H9 (cell line): ENCODE measurements at regions not wholly inside any gene's neighbourhood (a gene's known extent, or its start where the extent isn't known, plus 50 kb on each side); places are given as distances from the start of the nearest gene placed in this dataset.

ENCODE experiments used
- DNase-seq: peaks from one replicate; pipeline ENCODE4 v3.0.0-alpha.2; 2017
- H2AFZ ChIP-seq: one replicate; pipeline ENCODE4 v1.6.1; 2013; ENCODE audit warnings: mild to moderate bottlenecking, low read length, control low read depth, moderate library complexity
- H2AK5ac ChIP-seq: 2 replicates; pipeline ENCODE4 v1.6.1; 2013; ENCODE audit warnings: low read length, control low read depth, mixed read lengths; ENCODE audit not compliant: insufficient read length
- H2BK120ac ChIP-seq: one replicate; pipeline ENCODE4 v1.6.1; 2013; ENCODE audit warnings: low read depth, mild to moderate bottlenecking, low read length, control low read depth, inconsistent platforms; ENCODE audit not compliant: poor library complexity, severe bottlenecking
- H2BK12ac ChIP-seq: 2 replicates; pipeline ENCODE4 v1.6.1; 2013; ENCODE audit warnings: low read length, control low read depth, mixed read lengths, low read depth; ENCODE audit not compliant: insufficient read length
- H2BK15ac ChIP-seq: 2 replicates; pipeline ENCODE4 v1.6.1; 2013; ENCODE audit warnings: low read depth, low read length, control low read depth
- H2BK20ac ChIP-seq: one replicate; pipeline ENCODE4 v1.6.1; 2013; ENCODE audit warnings: low read depth, mild to moderate bottlenecking, low read length, control low read depth, inconsistent platforms; ENCODE audit not compliant: poor library complexity, severe bottlenecking
- H2BK5ac ChIP-seq: 2 replicates; pipeline ENCODE4 v1.6.1; 2013; ENCODE audit warnings: low read length, control low read depth, mixed read lengths; ENCODE audit not compliant: insufficient read length
- H3K14ac ChIP-seq: 2 replicates; pipeline ENCODE4 v1.6.1; 2013; ENCODE audit warnings: low read length, control low read depth; ENCODE audit not compliant: insufficient read depth
- H3K18ac ChIP-seq: 2 replicates; pipeline ENCODE4 v1.6.1; 2013; ENCODE audit warnings: low read depth, mild to moderate bottlenecking, mixed read lengths, low read length, control low read depth; ENCODE audit not compliant: insufficient read length
- H3K23ac ChIP-seq: 2 replicates; pipeline ENCODE4 v1.6.1; 2013; ENCODE audit warnings: low read length, control low read depth, mixed read lengths, low read depth; ENCODE audit not compliant: insufficient read length
- H3K23me2 ChIP-seq: 2 replicates; pipeline ENCODE4 v1.6.1; 2013; ENCODE audit warnings: low read depth, mild to moderate bottlenecking, mixed read lengths, low read length, control low read depth; ENCODE audit not compliant: insufficient read length, poor library complexity, severe bottlenecking
- H3K27ac ChIP-seq: 2 replicates; pipeline ENCODE4 v1.5.1; 2013; ENCODE audit warnings: low read length, control low read depth, mixed read lengths, low read depth; ENCODE audit not compliant: insufficient read length
- H3K27me3 ChIP-seq: 2 replicates; pipeline ENCODE4 v1.6.1; 2013; ENCODE audit warnings: low read length, control low read depth, inconsistent platforms; ENCODE audit not compliant: insufficient read depth
- H3K4ac ChIP-seq: 2 replicates; pipeline ENCODE4 v1.6.1; 2013; ENCODE audit warnings: low read depth, mild to moderate bottlenecking, control low read depth, inconsistent platforms, low read length, moderate library complexity
- H3K4me1 ChIP-seq: 2 replicates; pipeline ENCODE4 v1.6.1; 2013; ENCODE audit warnings: low read length, control low read depth, inconsistent platforms; ENCODE audit not compliant: insufficient read depth
- H3K4me2 ChIP-seq: 2 replicates; pipeline ENCODE4 v1.6.1; 2013; ENCODE audit warnings: low read length, control low read depth, mixed read lengths; ENCODE audit not compliant: insufficient read length, insufficient read depth
- H3K56ac ChIP-seq: 2 replicates; pipeline ENCODE4 v1.6.1; 2013; ENCODE audit warnings: low read depth, mild to moderate bottlenecking, mixed read lengths, low read length, control low read depth; ENCODE audit not compliant: insufficient read length
- H3K79me1 ChIP-seq: 2 replicates; pipeline ENCODE4 v1.6.1; 2013; ENCODE audit warnings: low read depth, mild to moderate bottlenecking, moderate library complexity, low read length, control low read depth, inconsistent platforms; ENCODE audit not compliant: insufficient read depth, poor library complexity, severe bottlenecking
- H3K79me2 ChIP-seq: 2 replicates; pipeline ENCODE4 v1.6.1; 2013; ENCODE audit warnings: low read length, control low read depth, inconsistent platforms; ENCODE audit not compliant: insufficient read depth
- H3K9ac ChIP-seq: 2 replicates; pipeline ENCODE4 v1.6.1; 2013; ENCODE audit warnings: low read length, control low read depth, mixed read lengths; ENCODE audit not compliant: insufficient read length; ENCODE audit errors: extremely low read depth
- H3K9me3 ChIP-seq: one replicate; pipeline ENCODE4 v1.6.1; 2013; ENCODE audit warnings: low read depth, low read length, inconsistent platforms; ENCODE audit not compliant: control insufficient read depth
- H3T11ph ChIP-seq: one replicate; pipeline ENCODE4 v1.6.1; 2013; ENCODE audit warnings: mild to moderate bottlenecking, low read length, control low read depth, inconsistent platforms
- H4K20me1 ChIP-seq: one replicate; pipeline ENCODE4 v1.6.1; 2013; ENCODE audit not compliant: control insufficient read depth, insufficient read length, insufficient read depth
- H4K5ac ChIP-seq: 2 replicates; pipeline ENCODE4 v1.6.1; 2013; ENCODE audit warnings: low read depth, mild to moderate bottlenecking, mixed read lengths, low read length, control low read depth; ENCODE audit not compliant: insufficient read length
- H4K8ac ChIP-seq: replicated peaks from 2 replicates; pipeline ENCODE4 v1.6.1; 2013; ENCODE audit warnings: low read length, control low read depth, mixed read lengths, low read depth; ENCODE audit not compliant: insufficient read length
- H4K91ac ChIP-seq: 2 replicates; pipeline ENCODE4 v1.6.1; 2013; ENCODE audit warnings: low read depth, mild to moderate bottlenecking, moderate library complexity, mixed read lengths, low read length, control low read depth; ENCODE audit not compliant: insufficient read length
- H3K27ac Mint-ChIP-seq, 3 experiments: 2 replicates in 2 of 3; 3 replicates in 1 of 3; pipeline ENCODE4 v1.8.0; 2020 to 2021; ENCODE audit warnings: mixed read lengths in 3 of 3, mild to moderate bottlenecking in 1 of 3, moderate library complexity in 1 of 3
- H3K27me3 Mint-ChIP-seq: 2 replicates; pipeline ENCODE4 v1.8.0; 2021; ENCODE audit warnings: low read depth, mild to moderate bottlenecking, moderate library complexity, mixed read lengths
- H3K36me3 Mint-ChIP-seq, 3 experiments: 2 replicates in 2 of 3; 3 replicates in 1 of 3; pipeline ENCODE4 v1.8.0; 2020 to 2021; ENCODE audit warnings: low read depth in 3 of 3, mixed read lengths in 3 of 3; ENCODE audit not compliant: insufficient read depth in 1 of 3
- H3K4me1 Mint-ChIP-seq, 2 experiments: 2 replicates each; pipeline ENCODE4 v1.8.0; 2020; ENCODE audit warnings: mixed read lengths in 2 of 2
- H3K4me3 Mint-ChIP-seq, 2 experiments: 2 replicates in 1 of 2; 3 replicates in 1 of 2; pipeline ENCODE4 v1.8.0; 2020 to 2021; ENCODE audit warnings: mild to moderate bottlenecking in 2 of 2, mixed read lengths in 2 of 2, moderate library complexity in 1 of 2
- H3K9me3 Mint-ChIP-seq, 2 experiments: 2 replicates in 1 of 2; 3 replicates in 1 of 2; pipeline ENCODE4 v1.8.0; 2020; ENCODE audit warnings: mild to moderate bottlenecking in 2 of 2, mixed read lengths in 2 of 2, moderate library complexity in 1 of 2
- WGBS: extraction: QIAGEN DNeasy Blood & Tissue Kit; methylation state at CpG from one replicate; pipeline ENCODE4 v1.1.7; 2013; ENCODE audit warnings: missing lambda C conversion rate, low lambda C conversion rate, mixed read lengths; ENCODE audit not compliant: insufficient read length; ENCODE audit errors: extremely low coverage; 5-methylcytosine and 5-hydroxymethylcytosine counted together
- TF ChIP-seq, protein P1 (sequence below): fragments of 200-600 bp; sonication (generic); conservative IDR thresholded peaks from 3 replicates; pipeline ENCODE4 v1.8.0; 2021; ENCODE audit warnings: antibody characterized with exemption, mild to moderate bottlenecking

DNA sequence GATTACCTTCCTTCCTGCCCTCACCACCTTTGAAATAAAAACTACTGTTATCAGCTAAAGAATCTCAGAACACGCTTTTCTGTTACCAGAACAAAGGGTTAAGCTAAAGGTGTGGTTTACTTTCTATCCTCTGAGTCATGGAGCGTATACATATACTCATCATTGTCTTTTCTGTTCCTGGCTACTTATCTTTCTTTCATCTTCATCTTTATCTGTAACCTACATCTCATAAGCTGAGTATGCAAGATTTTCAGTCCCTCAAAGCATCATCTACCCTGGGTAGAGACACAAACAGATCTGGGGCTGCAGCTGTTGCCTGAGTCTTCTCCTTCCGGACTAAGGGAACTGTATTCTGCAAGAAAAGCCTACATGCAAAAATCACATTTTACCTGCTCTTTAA is 75.6 kb downstream of the LMO4 start:
- Histone ChIP-seq H2AK5ac (no peak overlapping the region), H3K27ac (no peak overlapping the region), H3K56ac (no peak overlapping the region), H2BK15ac (no peak overlapping the region), H4K20me1 (no peaks in the 10 kb centered on the region), H3K4me2 (no peak overlapping the region), H2BK5ac (no peak overlapping the region), H3K79me2 (no peaks in the 10 kb centered on the region), H3K14ac (no peak overlapping the region), H3K23ac (no peak overlapping the region), H3K9ac (no peak overlapping the region), H4K8ac (no peak overlapping the region), H2BK120ac (no peak overlapping the region), H4K5ac (no peak overlapping the region), H2BK20ac (no peak overlapping the region), H3T11ph (no peak overlapping the region), H2AFZ (no peak overlapping the region), H3K4me1 (no peaks in the 10 kb centered on the region), H4K91ac (no peak overlapping the region), H3K27me3 (no peaks in the 10 kb centered on the region), H3K79me1 (no peaks in the 10 kb centered on the region), H3K18ac (no peak overlapping the region), H2BK12ac (no peak overlapping the region), H3K23me2 (no peaks in the 10 kb centered on the region), H3K9me3 (no peaks in the 10 kb centered on the region), H3K4ac (no peak overlapping the region)
- Mint-ChIP-seq H3K27me3 (no peaks in the 10 kb centered on the region; the same call in 1 of the 2 replicates), H3K4me3 (no peak overlapping the region), H3K4me1 (peaks cover 0 to 3% of the 10 kb centered on the region in 2 experiments; a peak in 1 of 4 replicates), H3K27ac (no peak overlapping the region), H3K36me3 (peaks cover 0 to 6% (median 2%) of the 10 kb centered on the region in 3 experiments; a peak in 1 of 7 replicates), H3K9me3 (peaks cover 0 to 4% of the 10 kb centered on the region in 2 experiments; a peak in 2 of 5 replicates)
- TF ChIP-seq, protein P1, sequence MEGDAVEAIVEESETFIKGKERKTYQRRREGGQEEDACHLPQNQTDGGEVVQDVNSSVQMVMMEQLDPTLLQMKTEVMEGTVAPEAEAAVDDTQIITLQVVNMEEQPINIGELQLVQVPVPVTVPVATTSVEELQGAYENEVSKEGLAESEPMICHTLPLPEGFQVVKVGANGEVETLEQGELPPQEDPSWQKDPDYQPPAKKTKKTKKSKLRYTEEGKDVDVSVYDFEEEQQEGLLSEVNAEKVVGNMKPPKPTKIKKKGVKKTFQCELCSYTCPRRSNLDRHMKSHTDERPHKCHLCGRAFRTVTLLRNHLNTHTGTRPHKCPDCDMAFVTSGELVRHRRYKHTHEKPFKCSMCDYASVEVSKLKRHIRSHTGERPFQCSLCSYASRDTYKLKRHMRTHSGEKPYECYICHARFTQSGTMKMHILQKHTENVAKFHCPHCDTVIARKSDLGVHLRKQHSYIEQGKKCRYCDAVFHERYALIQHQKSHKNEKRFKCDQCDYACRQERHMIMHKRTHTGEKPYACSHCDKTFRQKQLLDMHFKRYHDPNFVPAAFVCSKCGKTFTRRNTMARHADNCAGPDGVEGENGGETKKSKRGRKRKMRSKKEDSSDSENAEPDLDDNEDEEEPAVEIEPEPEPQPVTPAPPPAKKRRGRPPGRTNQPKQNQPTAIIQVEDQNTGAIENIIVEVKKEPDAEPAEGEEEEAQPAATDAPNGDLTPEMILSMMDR = no peak
- no peak for DNase-seq
- WGBS = no CpG with 5 or more reads among the region's 3 CpGs
